Activated T-helper 1 cell treated with Interleukin-2 at 50 U/mL for 16 hours (primary cell): ENCODE measurements at regions not wholly inside any gene's neighbourhood (a gene's known extent, or its start where the extent isn't known, plus 50 kb on each side); places are given as distances from the start of the nearest gene placed in this dataset.

Experiments
- DNase-seq: peaks from one replicate; pipeline ENCODE4 v3.0.0-alpha.2; 2020; ENCODE audit warnings: low read depth

GRCh38 chr11:128260398-128260797 is 327.0 kb downstream of the ETS1 start:
- no peak for DNase-seq

- no peak for DNase-seq
Observed at GRCh38 chr11:128259816-128260215, 327.5 kb downstream of the ETS1 start.

- no peak for DNase-seq
Observed at GRCh38 chr11:128254941-128255340, 332.4 kb downstream of the ETS1 start.

GRCh38 chr11:128251140-128251539 is 336.2 kb downstream of the ETS1 start:
- no peak for DNase-seq

GRCh38 chr11:128250482-128250881 is 336.9 kb downstream of the ETS1 start:
- DNase-seq, result no peak

GRCh38 chr11:128246810-128247594 is 340.4 kb downstream of the ETS1 start:
- DNase-seq, result no peak

GRCh38 chr11:128246364-128246801 is 341.0 kb downstream of the ETS1 start:
- DNase-seq, result no peak

- no peak for DNase-seq
Observed at GRCh38 chr11:128244871-128245270, 342.5 kb downstream of the ETS1 start.

- DNase-seq, result no peak
Observed at GRCh38 chr11:128242451-128242850, 344.9 kb downstream of the ETS1 start.

GRCh38 chr11:128240546-128240945 is 346.8 kb downstream of the ETS1 start:
- no peak for DNase-seq

GRCh38 chr11:128239306-128239705 is 348.1 kb downstream of the ETS1 start:
- DNase-seq, result no peak

GRCh38 chr11:128238521-128239265 is 348.7 kb downstream of the ETS1 start:
- DNase-seq, result no peak

GRCh38 chr11:128236506-128237498 is 350.6 kb downstream of the ETS1 start:
- DNase-seq, result no peak

GRCh38 chr11:128235958-128236357 is 351.4 kb downstream of the ETS1 start:
- DNase-seq, result no peak

GRCh38 chr11:128235426-128235825 is 351.9 kb downstream of the ETS1 start:
- no peak for DNase-seq

- no peak for DNase-seq
Observed at GRCh38 chr11:128234143-128234542, 353.2 kb downstream of the ETS1 start.

- no peak for DNase-seq
Observed at GRCh38 chr11:128232588-128232987, 354.8 kb downstream of the ETS1 start.

- DNase-seq, result no peak
Observed at GRCh38 chr11:128231845-128232410, 355.4 kb downstream of the ETS1 start.

- no peak for DNase-seq
Observed at GRCh38 chr11:128227466-128227865, 359.9 kb downstream of the ETS1 start.

- DNase-seq, result no peak
Observed at GRCh38 chr11:128226106-128226716, 361.1 kb downstream of the ETS1 start.

- DNase-seq, result no peak
Observed at GRCh38 chr11:128222245-128222884, 365.0 kb downstream of the ETS1 start.
